ENCODE measurements at regions not wholly inside any gene's neighbourhood (a gene's known extent, or its start where the extent isn't known, plus 50 kb on each side); places are given as distances from the start of the nearest gene placed in this dataset.

DNA sequence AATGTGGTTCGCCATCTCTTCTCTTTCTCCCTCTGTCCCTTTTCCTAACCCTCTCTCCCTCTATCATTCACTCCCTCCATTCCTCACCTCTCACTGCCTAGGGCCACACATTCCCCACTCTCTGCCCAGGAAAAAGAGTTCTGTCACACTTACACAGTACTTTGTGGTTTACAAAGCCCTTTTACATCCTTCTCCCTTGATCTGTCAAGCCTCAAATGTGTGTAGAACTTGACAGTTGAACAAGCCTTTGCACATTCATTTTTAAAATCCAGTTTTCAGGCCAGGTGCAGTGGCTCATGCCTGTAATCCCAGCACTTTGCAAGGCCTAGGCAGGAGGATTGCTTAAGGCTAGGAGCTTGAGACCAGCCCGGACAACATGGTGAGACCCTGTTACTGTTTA lies 156.3 kb downstream of the VSIG4 start:
- ATAC-seq (ENCODE audit: insufficient read depth, low FRiP score) (no peak), DNase-seq (no peak)
- H3K4me3 ChIP-seq = no peak overlapping the region
- no peaks in the 10 kb centered on the region for H3K36me3 ChIP-seq (ENCODE audit: control insufficient read depth in 4 of 4, insufficient read depth in 4 of 4, low read length in 4 of 4)
- 78 to 90% methylated on average over 2 of the region's 2 CpGs for WGBS, 2 donors
- H3K9me3 ChIP-seq (ENCODE audit: control insufficient read depth in 4 of 4, insufficient read depth in 3 of 4, low read length in 3 of 4) = no peaks in the 10 kb centered on the region
- H3K4me1 ChIP-seq (ENCODE audit: control insufficient read depth in 5 of 5, insufficient read depth in 5 of 5, low read length in 5 of 5) = no peaks in the 10 kb centered on the region
- H3K27ac ChIP-seq (ENCODE audit: low read depth in 1 of 2, low read length in 1 of 2) = no peak overlapping the region
- no peak for TF ChIP-seq CTCF (IDR thresholded peaks at IDR 0.05; ENCODE audit: control extremely low read depth, extremely low read depth)
- no peak overlapping the region for H3K9ac ChIP-seq (ENCODE audit: insufficient read depth in 1 of 2, low read length in 2 of 2)
- H3K27me3 ChIP-seq (ENCODE audit: control insufficient read depth in 3 of 3, insufficient read depth in 3 of 3, low read length in 2 of 3) = no peaks in the 10 kb centered on the region

DNA sequence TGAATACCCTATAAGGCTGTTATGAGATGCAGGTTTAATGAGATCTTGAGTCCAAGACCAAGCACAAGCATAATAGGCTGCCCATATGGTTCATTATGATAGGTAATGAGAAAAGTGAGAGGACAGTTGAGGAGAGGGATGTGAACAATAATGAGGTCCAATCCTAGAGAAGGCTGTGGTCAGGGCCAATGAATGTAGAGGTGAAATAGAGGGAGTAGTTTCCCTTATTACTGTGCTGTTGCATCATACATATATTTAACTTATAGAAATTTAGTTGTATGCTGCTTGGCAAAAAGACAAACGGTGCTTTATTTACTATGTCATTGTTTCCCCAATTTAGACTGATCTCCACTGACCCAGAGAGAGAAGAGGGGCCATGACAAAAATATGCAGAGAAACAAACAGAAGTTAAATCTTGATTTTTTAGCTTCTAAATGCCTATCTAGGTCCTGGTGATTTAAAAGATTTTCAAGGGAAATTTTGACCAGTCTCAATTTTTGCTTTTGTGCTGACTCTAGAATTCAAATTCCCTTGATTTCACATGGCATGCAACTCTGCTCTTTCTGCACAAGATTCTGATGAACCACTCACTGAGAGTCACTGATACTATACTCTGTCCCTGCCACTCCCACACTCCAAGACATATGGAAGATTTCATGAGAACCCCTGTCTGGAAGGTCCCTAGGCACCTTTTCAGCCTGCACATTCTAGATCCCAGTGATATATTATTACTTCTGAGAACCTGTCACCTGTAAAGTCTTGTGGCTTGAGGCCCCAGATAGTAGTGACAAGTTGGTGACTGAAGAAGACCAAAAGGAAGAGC lies 159.7 kb downstream of the VSIG4 start:
- 25 to 44% methylated on average over 1 of the region's 1 CpG for WGBS, 2 donors
- Histone ChIP-seq H3K9ac (ENCODE audit: insufficient read depth in 1 of 2, low read length in 2 of 2) (no peak overlapping the region), H3K9me3 (ENCODE audit: control insufficient read depth in 4 of 4, insufficient read depth in 3 of 4, low read length in 3 of 4) (no peaks in the 10 kb centered on the region), H3K27me3 (ENCODE audit: control insufficient read depth in 3 of 3, insufficient read depth in 3 of 3, low read length in 2 of 3) (no peaks in the 10 kb centered on the region), H3K4me1 (ENCODE audit: control insufficient read depth in 5 of 5, insufficient read depth in 5 of 5, low read length in 5 of 5) (no peaks in the 10 kb centered on the region), H3K4me3 (no peak overlapping the region), H3K36me3 (ENCODE audit: control insufficient read depth in 4 of 4, insufficient read depth in 4 of 4, low read length in 4 of 4) (no peaks in the 10 kb centered on the region), H3K27ac (ENCODE audit: low read depth in 1 of 2, low read length in 1 of 2) (no peak overlapping the region)
- TF ChIP-seq CTCF (IDR thresholded peaks at IDR 0.05; ENCODE audit: control extremely low read depth, extremely low read depth) = no peak
- DNase-seq (no peak), ATAC-seq (ENCODE audit: insufficient read depth, low FRiP score) (no peak)

GRCh38 chrX:65878456-65878855 lies 161.4 kb downstream of the VSIG4 start:
- peak overlapping the region; percentile 8 for H3K4me3 ChIP-seq
- no peaks in the 10 kb centered on the region for H3K9me3 ChIP-seq (ENCODE audit: control insufficient read depth in 4 of 4, insufficient read depth in 3 of 4, low read length in 3 of 4)
- H3K9ac ChIP-seq (ENCODE audit: insufficient read depth in 1 of 2, low read length in 2 of 2) = no peak overlapping the region

More at GRCh38 chrX:65878456-65878855, 161.4 kb downstream of the VSIG4 start:
- Histone ChIP-seq H3K36me3 (ENCODE audit: control insufficient read depth in 4 of 4, insufficient read depth in 4 of 4, low read length in 4 of 4) (no peaks in the 10 kb centered on the region), H3K27ac (ENCODE audit: low read depth in 1 of 2, low read length in 1 of 2) (no peak overlapping the region), H3K27me3 (ENCODE audit: control insufficient read depth in 3 of 3, insufficient read depth in 3 of 3, low read length in 2 of 3) (no peaks in the 10 kb centered on the region), H3K4me1 (ENCODE audit: control insufficient read depth in 5 of 5, insufficient read depth in 5 of 5, low read length in 5 of 5) (no peaks in the 10 kb centered on the region)
- DNase-seq (no peak), ATAC-seq (ENCODE audit: insufficient read depth, low FRiP score) (no peak)
- WGBS, 2 donors = 83 to 91% methylated on average over 1 of the region's 1 CpG
- no peak for TF ChIP-seq CTCF (IDR thresholded peaks at IDR 0.05; ENCODE audit: control extremely low read depth, extremely low read depth)

Measured in lung (tissue), 11 donors.